Astrocyte (in vitro differentiated cells and primary cell): ENCODE measurements at regions not wholly inside any gene's neighbourhood (a gene's known extent, or its start where the extent isn't known, plus 50 kb on each side); places are given as distances from the start of the nearest gene placed in this dataset.

Experiments used
- CTCF ChIP-seq: IDR thresholded peaks from 2 replicates; pipeline ENCODE4 v1.5.1; 2011; ENCODE audit warnings: low read depth, mild to moderate bottlenecking, inconsistent platforms, low read length, moderate library complexity; ENCODE audit not compliant: insufficient read depth
- EZH2 ChIP-seq: IDR thresholded peaks from 2 replicates; pipeline ENCODE4 v1.6.1; 2012; ENCODE audit warnings: mild to moderate bottlenecking, low read length, inconsistent platforms; ENCODE audit not compliant: insufficient read depth

- no peak for TF ChIP-seq CTCF
- TF ChIP-seq EZH2 = no peak
These were observed 692.3 kb downstream of the DSC3 start for GRCh38 chr18:30350263-30350662.
